ENCODE measurements at regions not wholly inside any gene's neighbourhood (a gene's known extent, or its start where the extent isn't known, plus 50 kb on each side); places are given as distances from the start of the nearest gene placed in this dataset.

DNA sequence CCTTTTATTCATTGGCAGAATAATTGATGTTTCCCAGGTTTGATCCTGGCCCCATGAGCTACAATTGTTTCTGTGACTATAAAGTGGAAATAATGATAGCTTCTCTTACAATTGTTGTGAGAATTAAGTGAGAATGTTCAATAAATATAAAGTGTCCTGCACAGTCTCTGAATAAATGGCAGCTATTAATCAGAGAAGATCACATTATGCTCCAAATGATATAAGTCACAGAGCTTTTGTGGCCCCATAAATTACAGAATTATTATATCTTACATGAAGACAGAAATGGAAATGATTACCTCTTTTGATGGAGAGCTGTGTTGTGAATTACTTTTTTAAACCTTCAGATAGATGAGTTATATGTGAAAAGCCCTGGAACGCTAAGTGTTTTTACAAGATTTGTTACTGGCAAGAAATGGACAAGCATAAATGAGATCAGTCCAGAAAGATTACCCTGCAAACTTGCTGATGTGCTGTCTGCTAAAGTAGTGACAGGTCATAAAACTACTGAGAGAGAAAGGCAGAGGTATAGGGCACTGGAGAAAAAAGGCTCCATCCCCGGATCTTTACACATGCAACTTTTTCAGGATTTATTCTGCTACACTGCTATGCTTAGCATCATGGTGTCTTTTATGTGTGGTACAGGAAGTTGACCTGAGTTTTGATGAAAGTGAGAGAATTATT is 750.9 kb upstream of the GOT2 start:
- Mint-ChIP-seq H3K27me3 (ENCODE audit: unreplicated experiment) (no peaks in the 10 kb centered on the region), H3K36me3 (ENCODE audit: unreplicated experiment) (no peaks in the 10 kb centered on the region), H3K4me3 (ENCODE audit: unreplicated experiment) (no peak overlapping the region), H3K4me1 (ENCODE audit: unreplicated experiment) (no peaks in the 10 kb centered on the region), H3K9me3 (ENCODE audit: unreplicated experiment) (no peaks in the 10 kb centered on the region), H3K27ac (ENCODE audit: unreplicated experiment) (no peak overlapping the region)
- DNase-seq (ENCODE audit: extremely low spot score, unreplicated experiment): no peak
- TF ChIP-seq, protein P1, sequence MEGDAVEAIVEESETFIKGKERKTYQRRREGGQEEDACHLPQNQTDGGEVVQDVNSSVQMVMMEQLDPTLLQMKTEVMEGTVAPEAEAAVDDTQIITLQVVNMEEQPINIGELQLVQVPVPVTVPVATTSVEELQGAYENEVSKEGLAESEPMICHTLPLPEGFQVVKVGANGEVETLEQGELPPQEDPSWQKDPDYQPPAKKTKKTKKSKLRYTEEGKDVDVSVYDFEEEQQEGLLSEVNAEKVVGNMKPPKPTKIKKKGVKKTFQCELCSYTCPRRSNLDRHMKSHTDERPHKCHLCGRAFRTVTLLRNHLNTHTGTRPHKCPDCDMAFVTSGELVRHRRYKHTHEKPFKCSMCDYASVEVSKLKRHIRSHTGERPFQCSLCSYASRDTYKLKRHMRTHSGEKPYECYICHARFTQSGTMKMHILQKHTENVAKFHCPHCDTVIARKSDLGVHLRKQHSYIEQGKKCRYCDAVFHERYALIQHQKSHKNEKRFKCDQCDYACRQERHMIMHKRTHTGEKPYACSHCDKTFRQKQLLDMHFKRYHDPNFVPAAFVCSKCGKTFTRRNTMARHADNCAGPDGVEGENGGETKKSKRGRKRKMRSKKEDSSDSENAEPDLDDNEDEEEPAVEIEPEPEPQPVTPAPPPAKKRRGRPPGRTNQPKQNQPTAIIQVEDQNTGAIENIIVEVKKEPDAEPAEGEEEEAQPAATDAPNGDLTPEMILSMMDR (IDR thresholded peaks at IDR 0.05): no peak

GRCh38 chr16:59478838-59479237 is 744.7 kb upstream of the GOT2 start:
- no peak for DNase-seq (ENCODE audit: extremely low spot score, unreplicated experiment)
- Mint-ChIP-seq H3K36me3 (ENCODE audit: unreplicated experiment) (no peaks in the 10 kb centered on the region), H3K4me3 (ENCODE audit: unreplicated experiment) (no peak overlapping the region), H3K27me3 (ENCODE audit: unreplicated experiment) (no peaks in the 10 kb centered on the region), H3K9me3 (ENCODE audit: unreplicated experiment) (peaks cover 9% of the 10 kb centered on the region), H3K4me1 (ENCODE audit: unreplicated experiment) (no peaks in the 10 kb centered on the region), H3K27ac (ENCODE audit: unreplicated experiment) (no peak overlapping the region)
- TF ChIP-seq, protein P1 (IDR thresholded peaks at IDR 0.05): no peak

- no peak overlapping the region for H3K27ac Mint-ChIP-seq (ENCODE audit: unreplicated experiment)
- H3K36me3 Mint-ChIP-seq (ENCODE audit: unreplicated experiment): no peaks in the 10 kb centered on the region
- H3K4me1 Mint-ChIP-seq (ENCODE audit: unreplicated experiment): peaks cover 7% of the 10 kb centered on the region
- no peaks in the 10 kb centered on the region for H3K27me3 Mint-ChIP-seq (ENCODE audit: unreplicated experiment)
- H3K4me3 Mint-ChIP-seq (ENCODE audit: unreplicated experiment): no peak overlapping the region
- TF ChIP-seq, protein P1 (IDR thresholded peaks at IDR 0.05): no peak
- H3K9me3 Mint-ChIP-seq (ENCODE audit: unreplicated experiment): peaks cover 9% of the 10 kb centered on the region
- DNase-seq (ENCODE audit: extremely low spot score, unreplicated experiment): no peak
Measured at GRCh38 chr16:59470556-59470955, 736.4 kb upstream of the GOT2 start.

DNA sequence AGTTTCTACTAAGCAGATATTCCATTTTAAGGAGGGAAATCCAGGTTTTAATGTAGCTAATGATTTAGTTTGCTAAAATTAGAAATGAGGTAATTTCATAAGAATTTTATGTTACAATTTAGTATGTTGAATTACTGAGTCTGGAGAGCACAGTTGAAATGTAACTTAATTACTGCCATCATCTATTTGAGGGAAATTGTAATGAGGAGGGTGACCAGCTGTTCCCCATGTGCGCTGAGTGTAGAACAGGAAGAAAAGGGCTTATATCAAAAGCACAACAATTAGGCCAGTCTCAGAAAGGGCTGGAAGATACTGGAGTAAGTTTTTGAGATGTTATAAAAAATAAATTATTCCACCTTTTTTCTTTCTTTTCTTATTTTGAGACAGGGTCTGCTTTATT is 735.1 kb upstream of the GOT2 start:
- Mint-ChIP-seq H3K9me3 (ENCODE audit: unreplicated experiment) (no peaks in the 10 kb centered on the region), H3K36me3 (ENCODE audit: unreplicated experiment) (no peaks in the 10 kb centered on the region), H3K4me1 (ENCODE audit: unreplicated experiment) (peaks cover 17% of the 10 kb centered on the region), H3K27me3 (ENCODE audit: unreplicated experiment) (no peaks in the 10 kb centered on the region), H3K4me3 (ENCODE audit: unreplicated experiment) (no peak overlapping the region), H3K27ac (ENCODE audit: unreplicated experiment) (no peak overlapping the region)
- TF ChIP-seq, protein P1 (IDR thresholded peaks at IDR 0.05): no peak
- DNase-seq (ENCODE audit: extremely low spot score, unreplicated experiment): no peak

- H3K4me3 Mint-ChIP-seq (ENCODE audit: unreplicated experiment): no peak overlapping the region
- no peaks in the 10 kb centered on the region for H3K27me3 Mint-ChIP-seq (ENCODE audit: unreplicated experiment)
- peaks cover 19% of the 10 kb centered on the region for H3K4me1 Mint-ChIP-seq (ENCODE audit: unreplicated experiment)
- H3K27ac Mint-ChIP-seq (ENCODE audit: unreplicated experiment): peak overlapping the region; percentile 67
- H3K36me3 Mint-ChIP-seq (ENCODE audit: unreplicated experiment): no peaks in the 10 kb centered on the region
- H3K9me3 Mint-ChIP-seq (ENCODE audit: unreplicated experiment): peaks cover 9% of the 10 kb centered on the region
- TF ChIP-seq, protein P1 (IDR thresholded peaks at IDR 0.05): no peak
- no peak for DNase-seq (ENCODE audit: extremely low spot score, unreplicated experiment)
Measured at GRCh38 chr16:59463776-59464175, 729.7 kb upstream of the GOT2 start.
